Retinal pigment epithelial cell (primary cell): ENCODE measurements at regions not wholly inside any gene's neighbourhood (a gene's known extent, or its start where the extent isn't known, plus 50 kb on each side); places are given as distances from the start of the nearest gene placed in this dataset.

ENCODE experiments used
- DNase-seq: peaks from one replicate; pipeline ENCODE4 v3.0.0-alpha.2; 2010; ENCODE audit warnings: low read depth
- H3K4me3 ChIP-seq: 2 replicates; pipeline ENCODE4 v1.5.1; 2011; ENCODE audit warnings: mild to moderate bottlenecking, low read length, control low read depth, moderate library complexity
- TF ChIP-seq, protein P1 (sequence below): conservative IDR thresholded peaks from 2 replicates; pipeline ENCODE4 v1.5.1; 2011; ENCODE audit warnings: low read depth, low read length, control low read depth, inconsistent platforms

DNA sequence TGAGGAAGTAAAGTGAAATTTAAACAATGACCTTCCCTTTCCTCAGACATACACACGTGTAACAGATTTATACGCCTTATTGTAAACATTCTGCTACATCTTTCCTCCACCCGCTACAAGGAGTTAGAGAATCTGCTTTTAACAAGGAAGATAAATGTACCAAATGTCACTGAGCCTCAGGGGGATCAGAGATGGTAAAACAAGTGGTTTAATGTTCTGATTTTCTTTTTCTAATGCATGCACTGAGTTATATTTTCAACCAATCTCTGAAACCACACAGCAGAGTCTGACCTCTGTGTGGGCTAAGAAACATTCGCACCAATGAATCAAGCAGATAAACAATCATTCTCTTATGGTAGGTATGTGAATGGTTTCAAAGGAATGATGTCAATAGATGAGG, 599.5 kb downstream of the ARL4A start:
- no peak overlapping the region for H3K4me3 ChIP-seq
- no peak for DNase-seq
- TF ChIP-seq, protein P1, sequence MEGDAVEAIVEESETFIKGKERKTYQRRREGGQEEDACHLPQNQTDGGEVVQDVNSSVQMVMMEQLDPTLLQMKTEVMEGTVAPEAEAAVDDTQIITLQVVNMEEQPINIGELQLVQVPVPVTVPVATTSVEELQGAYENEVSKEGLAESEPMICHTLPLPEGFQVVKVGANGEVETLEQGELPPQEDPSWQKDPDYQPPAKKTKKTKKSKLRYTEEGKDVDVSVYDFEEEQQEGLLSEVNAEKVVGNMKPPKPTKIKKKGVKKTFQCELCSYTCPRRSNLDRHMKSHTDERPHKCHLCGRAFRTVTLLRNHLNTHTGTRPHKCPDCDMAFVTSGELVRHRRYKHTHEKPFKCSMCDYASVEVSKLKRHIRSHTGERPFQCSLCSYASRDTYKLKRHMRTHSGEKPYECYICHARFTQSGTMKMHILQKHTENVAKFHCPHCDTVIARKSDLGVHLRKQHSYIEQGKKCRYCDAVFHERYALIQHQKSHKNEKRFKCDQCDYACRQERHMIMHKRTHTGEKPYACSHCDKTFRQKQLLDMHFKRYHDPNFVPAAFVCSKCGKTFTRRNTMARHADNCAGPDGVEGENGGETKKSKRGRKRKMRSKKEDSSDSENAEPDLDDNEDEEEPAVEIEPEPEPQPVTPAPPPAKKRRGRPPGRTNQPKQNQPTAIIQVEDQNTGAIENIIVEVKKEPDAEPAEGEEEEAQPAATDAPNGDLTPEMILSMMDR = no peak

DNA sequence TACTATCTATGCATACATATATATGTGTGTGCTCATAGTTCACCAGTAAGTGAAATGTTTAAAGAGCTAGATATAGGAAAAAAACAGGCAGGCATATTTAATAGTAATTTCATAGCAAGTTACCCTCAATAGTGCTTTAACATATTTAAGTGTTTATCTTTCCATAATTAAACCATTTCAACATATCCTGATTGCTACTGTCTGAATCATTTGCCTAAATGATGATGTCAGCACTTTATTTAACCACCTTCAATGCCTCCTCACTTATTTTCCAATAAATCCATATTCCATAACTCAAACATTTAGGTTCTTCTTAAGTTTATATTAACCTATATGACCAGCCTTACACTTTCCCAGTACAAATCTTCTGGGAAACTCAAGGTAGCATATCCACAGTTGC, 601.1 kb downstream of the ARL4A start:
- no peak overlapping the region for H3K4me3 ChIP-seq
- DNase-seq = no peak
- TF ChIP-seq, protein P1 = no peak

DNA sequence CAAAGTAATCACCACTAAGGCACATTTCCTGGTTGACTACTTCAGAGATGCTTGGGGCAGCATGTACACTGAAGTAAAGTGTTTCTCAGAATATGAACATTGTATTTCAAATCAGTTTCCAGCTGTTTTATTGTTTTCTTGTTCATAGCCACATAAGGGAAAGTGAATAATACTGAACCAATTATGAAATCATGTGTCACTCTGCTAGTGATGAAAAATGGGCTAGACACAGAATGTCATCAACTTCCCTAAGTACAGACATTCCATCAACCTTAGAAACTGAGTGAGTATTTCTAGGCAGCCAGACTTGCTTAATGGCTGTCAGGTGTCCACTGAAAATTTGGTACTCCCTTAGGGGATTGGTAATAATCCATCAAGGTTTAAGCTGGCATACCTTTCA, 603.5 kb downstream of the ARL4A start:
- TF ChIP-seq, protein P1 = no peak
- H3K4me3 ChIP-seq = no peak overlapping the region
- no peak for DNase-seq

DNA sequence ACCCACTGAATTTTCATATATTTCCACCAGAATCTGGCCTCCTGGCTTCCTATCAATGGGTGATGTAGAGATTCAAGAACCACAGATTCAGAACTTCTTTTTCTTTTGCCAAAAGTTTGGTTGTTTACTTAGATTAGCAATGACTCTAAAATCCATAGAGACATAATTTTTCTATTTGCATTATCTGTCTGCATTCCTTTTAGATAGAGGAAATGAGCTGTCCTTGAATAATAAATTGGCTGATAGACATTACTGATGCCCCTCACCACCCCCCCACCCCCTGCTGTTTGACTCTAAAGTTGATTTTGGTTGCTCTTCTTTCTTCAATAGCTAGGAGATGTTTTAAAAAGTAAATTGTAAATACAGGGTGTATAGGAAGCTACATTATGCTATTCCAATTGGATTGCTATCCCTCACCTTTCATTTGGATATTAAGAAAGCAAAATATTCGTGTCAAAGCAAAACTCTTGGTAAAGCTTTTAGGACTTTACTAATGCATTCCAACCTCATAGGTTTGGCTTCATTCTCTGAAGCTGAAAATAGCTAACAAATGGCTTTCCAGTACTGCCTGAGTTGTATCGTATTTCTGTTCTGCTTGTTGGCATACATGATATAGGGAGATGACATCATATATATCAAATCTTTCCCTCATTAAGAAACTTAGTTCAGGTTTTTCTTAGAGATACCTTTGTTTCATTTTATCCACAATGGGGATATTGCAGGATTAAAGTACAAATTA, 606.0 kb downstream of the ARL4A start:
- no peak overlapping the region for H3K4me3 ChIP-seq
- TF ChIP-seq, protein P1 = no peak
- DNase-seq = no peak

DNA sequence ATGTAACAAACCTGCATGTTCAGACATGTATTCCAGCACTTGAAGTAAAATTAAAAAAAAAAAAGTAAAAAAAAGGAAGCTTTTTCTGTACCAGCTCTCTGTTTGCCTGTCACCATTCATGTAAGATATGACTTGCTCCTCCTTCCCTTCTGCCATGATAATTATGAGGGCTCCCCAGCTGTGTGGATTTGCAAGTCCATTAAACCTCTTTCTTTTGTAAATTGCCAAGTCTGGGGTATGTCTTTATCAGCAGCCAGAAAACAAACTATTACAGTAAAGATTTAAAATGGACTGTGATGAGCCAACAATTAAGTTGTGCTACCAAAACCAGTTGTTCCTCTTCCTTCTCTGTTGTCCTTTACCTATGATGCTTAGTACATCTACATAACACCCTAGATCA, 619.6 kb downstream of the ARL4A start:
- TF ChIP-seq, protein P1 = no peak
- no peak overlapping the region for H3K4me3 ChIP-seq
- DNase-seq = no peak

DNA sequence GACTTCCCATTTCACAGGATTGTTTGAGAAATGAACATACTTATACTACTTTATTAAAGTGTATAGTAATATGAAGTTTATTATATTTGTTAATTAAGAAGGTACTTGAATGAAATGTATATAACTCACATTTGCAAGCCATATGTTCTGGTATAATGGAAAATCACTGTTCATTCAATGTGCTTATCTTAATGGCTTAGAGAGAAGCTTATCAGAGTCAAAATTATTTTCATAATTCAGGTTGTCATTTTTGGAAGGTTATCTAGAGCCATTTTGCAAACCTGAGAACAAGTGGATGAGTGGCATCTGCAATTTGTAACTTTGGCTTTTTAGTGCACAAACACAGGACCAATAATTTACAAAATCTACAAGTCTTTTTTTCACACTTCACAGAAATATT, 621.0 kb downstream of the ARL4A start:
- TF ChIP-seq, protein P1 = no peak

DNA sequence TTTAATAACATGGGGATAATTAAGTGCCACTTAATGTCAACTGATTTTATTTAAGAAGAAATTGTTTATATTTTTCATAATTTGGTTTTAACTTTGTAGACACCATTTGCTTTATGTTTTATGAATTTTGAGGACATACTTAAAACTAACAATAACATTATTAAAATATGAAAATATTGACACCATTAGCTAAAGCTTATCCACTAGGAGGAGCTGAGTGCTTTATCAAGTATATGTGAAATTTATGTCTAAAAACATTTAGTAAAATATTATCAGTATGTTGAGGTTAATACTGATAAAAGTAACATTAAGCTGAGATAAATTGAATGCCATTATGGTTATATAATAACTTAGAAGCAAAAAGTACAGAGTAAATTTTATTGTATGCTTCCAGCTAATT, 622.1 kb downstream of the ARL4A start:
- TF ChIP-seq, protein P1 = peak; percentile 30
- no peak for DNase-seq
- no peak overlapping the region for H3K4me3 ChIP-seq

More for the DNA sequence above, 621.0 kb downstream of the ARL4A start:
- H3K4me3 ChIP-seq = no peak overlapping the region
- DNase-seq = no peak
